DND-41 (cell line): ENCODE measurements at regions not wholly inside any gene's neighbourhood (a gene's known extent, or its start where the extent isn't known, plus 50 kb on each side); places are given as distances from the start of the nearest gene placed in this dataset.

Experiments used
- CTCF ChIP-seq: IDR thresholded peaks from 2 replicates; pipeline ENCODE4 v1.5.1; 2012; ENCODE audit warnings: borderline replicate concordance, low read length, moderate library complexity, mild to moderate bottlenecking; ENCODE audit not compliant: poor library complexity, severe bottlenecking; ENCODE audit errors: extremely low read depth
- EZH2 ChIP-seq: IDR thresholded peaks from 3 replicates; pipeline ENCODE4 v1.6.1; 2012; ENCODE audit warnings: borderline replicate concordance, low read depth, mild to moderate bottlenecking, moderate library complexity, low read length, inconsistent platforms; ENCODE audit not compliant: severe bottlenecking

GRCh38 chr5:143601917-143602333, 198.4 kb upstream of the NR3C1 start:
- TF ChIP-seq EZH2 (no peak), CTCF (no peak)
